ENCODE measurements at regions not wholly inside any gene's neighbourhood (a gene's known extent, or its start where the extent isn't known, plus 50 kb on each side); places are given as distances from the start of the nearest gene placed in this dataset.

DNA sequence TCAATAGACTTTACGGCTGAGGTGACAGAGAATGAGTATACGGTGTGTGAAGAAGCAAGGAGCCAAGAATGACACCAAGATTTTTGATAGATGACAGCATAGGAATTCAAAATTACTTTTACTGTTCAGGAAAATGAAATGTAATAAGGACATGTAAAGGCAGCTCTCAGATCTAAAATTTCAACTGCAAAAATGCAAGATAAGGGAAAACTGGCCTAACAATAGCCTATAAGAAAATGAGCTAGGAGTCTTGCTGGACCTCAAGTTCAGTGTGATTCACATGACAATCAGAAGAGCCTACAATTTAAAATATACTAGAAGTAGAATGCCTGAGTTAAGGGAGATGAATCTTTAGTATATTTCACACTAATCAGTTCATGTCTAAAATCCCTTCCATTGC, 102.0 kb downstream of the RPS29 start:
- DNase-seq = no peak
- Mint-ChIP-seq H3K4me3 (no peak overlapping the region), H3K36me3 (ENCODE audit: low read depth) (no peaks in the 10 kb centered on the region), H3K27ac (no peak overlapping the region), H3K9me3 (peaks cover 4% of the 10 kb centered on the region), H3K4me1 (ENCODE audit: low read depth) (peaks cover 13% of the 10 kb centered on the region), H3K27me3 (no peaks in the 10 kb centered on the region)

DNA sequence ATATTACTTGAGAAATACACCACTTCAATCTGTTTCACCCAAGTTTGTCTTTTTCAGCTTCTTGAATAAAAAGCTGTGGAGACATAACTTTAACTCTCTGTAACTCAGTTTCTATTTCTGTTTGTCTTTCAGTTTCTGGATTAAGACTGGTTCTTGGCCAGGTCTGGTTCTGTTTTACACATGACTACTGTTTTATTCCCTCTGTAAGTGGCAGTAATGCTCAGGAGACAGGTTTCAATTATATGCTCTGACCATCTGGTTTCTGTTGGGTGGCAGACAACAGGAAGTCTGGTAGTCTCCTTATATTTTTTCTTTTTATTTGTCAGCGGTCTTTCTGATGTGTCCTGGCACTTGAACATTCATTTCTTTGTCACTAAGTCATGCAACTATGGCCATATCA, 102.9 kb downstream of the RPS29 start:
- Mint-ChIP-seq H3K36me3 (ENCODE audit: low read depth) (no peaks in the 10 kb centered on the region), H3K27me3 (no peaks in the 10 kb centered on the region), H3K4me1 (ENCODE audit: low read depth) (peaks cover 13% of the 10 kb centered on the region), H3K9me3 (peaks cover 4% of the 10 kb centered on the region), H3K27ac (peak overlapping the region; percentile 3), H3K4me3 (no peak overlapping the region)
- no peak for DNase-seq

- no peaks in the 10 kb centered on the region for H3K27me3 Mint-ChIP-seq
- peaks cover 13% of the 10 kb centered on the region for H3K4me1 Mint-ChIP-seq (ENCODE audit: low read depth)
- DNase-seq = no peak
- H3K27ac Mint-ChIP-seq = no peak overlapping the region
- peaks cover 4% of the 10 kb centered on the region for H3K9me3 Mint-ChIP-seq
- H3K4me3 Mint-ChIP-seq = no peak overlapping the region
- H3K36me3 Mint-ChIP-seq (ENCODE audit: low read depth) = no peaks in the 10 kb centered on the region
Measured at GRCh38 chr14:49480979-49481498, 105.1 kb downstream of the RPS29 start.

DNA sequence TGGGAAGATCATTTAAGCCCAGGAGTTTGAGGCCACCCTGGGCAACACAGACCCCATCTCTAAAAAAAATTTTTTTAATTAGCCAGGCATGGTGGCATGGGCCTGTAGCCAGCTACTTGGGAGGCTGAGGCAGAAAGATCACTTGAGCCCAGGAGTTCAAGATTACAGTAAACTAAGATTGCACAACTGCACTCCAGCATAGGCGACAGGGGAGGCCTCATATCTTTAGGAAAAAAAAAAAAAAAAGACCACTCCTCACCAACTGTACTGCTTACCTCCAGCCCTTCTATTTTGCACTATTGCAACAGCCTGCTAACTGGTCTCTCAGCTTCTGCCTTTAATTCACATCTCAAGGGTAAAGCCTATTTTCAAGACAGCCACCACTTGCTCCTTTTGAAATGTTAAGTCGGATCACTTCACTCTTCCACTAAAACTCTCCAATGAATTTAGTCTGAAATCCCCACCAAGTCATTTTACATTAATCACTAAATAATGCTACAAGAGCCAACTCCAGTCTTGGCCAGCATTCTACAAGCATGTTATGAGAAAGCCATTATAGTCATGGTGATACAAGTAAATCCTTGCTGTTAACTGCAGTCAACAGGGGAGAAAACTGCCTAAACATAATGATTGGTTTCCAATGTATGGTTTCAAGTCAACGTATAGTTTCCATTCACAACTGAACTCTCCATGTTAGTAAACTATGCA, 106.0 kb downstream of the RPS29 start:
- Mint-ChIP-seq H3K4me1 (ENCODE audit: low read depth) (peaks cover 13% of the 10 kb centered on the region), H3K9me3 (peaks cover 4% of the 10 kb centered on the region), H3K27me3 (no peaks in the 10 kb centered on the region), H3K4me3 (no peak overlapping the region), H3K36me3 (ENCODE audit: low read depth) (no peaks in the 10 kb centered on the region), H3K27ac (no peak overlapping the region)
- DNase-seq = no peak

DNA sequence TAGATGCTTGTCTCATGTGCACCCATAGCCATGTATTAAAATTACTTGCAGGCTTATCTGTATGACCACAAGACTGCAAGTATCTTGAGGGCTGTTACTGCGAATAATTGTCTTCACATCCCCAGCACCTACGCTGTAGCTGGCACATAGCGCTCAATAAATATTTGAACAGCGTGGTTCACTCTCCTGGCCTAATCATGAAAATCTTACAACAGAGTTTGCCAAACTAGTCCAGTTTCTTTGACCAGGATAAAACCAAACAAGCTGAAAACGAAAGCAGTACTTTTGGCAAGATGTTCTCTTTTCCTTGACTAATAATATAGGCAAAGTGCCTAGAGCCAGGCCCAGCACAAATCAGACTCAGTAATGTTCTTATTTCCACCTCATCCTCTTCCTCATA, 106.7 kb downstream of the RPS29 start:
- Mint-ChIP-seq H3K27me3 (no peaks in the 10 kb centered on the region), H3K36me3 (ENCODE audit: low read depth) (no peaks in the 10 kb centered on the region), H3K27ac (no peak overlapping the region), H3K4me1 (ENCODE audit: low read depth) (peaks cover 13% of the 10 kb centered on the region), H3K4me3 (no peak overlapping the region), H3K9me3 (peaks cover 4% of the 10 kb centered on the region)
- DNase-seq = no peak

DNA sequence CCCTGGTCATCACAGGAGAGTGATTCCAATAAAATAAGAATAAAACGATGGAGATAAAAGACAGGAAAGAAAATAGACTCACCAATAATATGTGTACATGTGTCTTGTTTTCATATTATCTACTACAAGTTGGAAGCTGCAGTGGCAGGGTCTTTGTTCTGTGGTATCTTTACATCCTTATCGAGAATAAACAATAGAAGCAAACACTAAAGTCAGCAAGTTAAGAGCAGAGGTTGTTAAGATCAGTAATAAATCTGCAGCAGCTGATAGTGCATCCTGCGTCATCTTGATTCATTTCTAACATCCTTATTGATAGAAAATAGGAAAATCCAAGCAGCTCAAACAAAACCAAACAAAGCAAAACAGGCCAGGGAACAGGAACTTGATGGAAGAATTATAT, 107.4 kb downstream of the RPS29 start:
- Mint-ChIP-seq H3K9me3 (peaks cover 4% of the 10 kb centered on the region), H3K4me1 (ENCODE audit: low read depth) (peaks cover 12% of the 10 kb centered on the region), H3K27ac (no peak overlapping the region), H3K27me3 (no peaks in the 10 kb centered on the region), H3K36me3 (ENCODE audit: low read depth) (no peaks in the 10 kb centered on the region), H3K4me3 (no peak overlapping the region)
- DNase-seq = no peak

- Mint-ChIP-seq H3K4me3 (no peak overlapping the region), H3K27ac (no peak overlapping the region), H3K36me3 (ENCODE audit: low read depth) (no peaks in the 10 kb centered on the region)
Measured at GRCh38 chr14:49467091-49467490, 119.1 kb downstream of the RPS29 start.

GRCh38 chr14:49464885-49465284, 121.3 kb downstream of the RPS29 start:
- Mint-ChIP-seq H3K9me3 (no peaks in the 10 kb centered on the region), H3K4me3 (no peak overlapping the region), H3K4me1 (ENCODE audit: low read depth) (no peaks in the 10 kb centered on the region), H3K36me3 (ENCODE audit: low read depth) (no peaks in the 10 kb centered on the region), H3K27me3 (peaks cover 16% of the 10 kb centered on the region), H3K27ac (no peak overlapping the region)
- no peak for DNase-seq

More at GRCh38 chr14:49467091-49467490, 119.1 kb downstream of the RPS29 start:
- Mint-ChIP-seq H3K9me3 (no peaks in the 10 kb centered on the region), H3K27me3 (peaks cover 16% of the 10 kb centered on the region), H3K4me1 (ENCODE audit: low read depth) (no peaks in the 10 kb centered on the region)
- DNase-seq = no peak

- Mint-ChIP-seq H3K27ac (no peak overlapping the region), H3K36me3 (ENCODE audit: low read depth) (no peaks in the 10 kb centered on the region), H3K4me1 (ENCODE audit: low read depth) (no peaks in the 10 kb centered on the region), H3K9me3 (no peaks in the 10 kb centered on the region), H3K4me3 (no peak overlapping the region), H3K27me3 (peaks cover 7% of the 10 kb centered on the region)
- no peak for DNase-seq
Measured at GRCh38 chr14:49463146-49463545, 123.0 kb downstream of the RPS29 start.

DNA sequence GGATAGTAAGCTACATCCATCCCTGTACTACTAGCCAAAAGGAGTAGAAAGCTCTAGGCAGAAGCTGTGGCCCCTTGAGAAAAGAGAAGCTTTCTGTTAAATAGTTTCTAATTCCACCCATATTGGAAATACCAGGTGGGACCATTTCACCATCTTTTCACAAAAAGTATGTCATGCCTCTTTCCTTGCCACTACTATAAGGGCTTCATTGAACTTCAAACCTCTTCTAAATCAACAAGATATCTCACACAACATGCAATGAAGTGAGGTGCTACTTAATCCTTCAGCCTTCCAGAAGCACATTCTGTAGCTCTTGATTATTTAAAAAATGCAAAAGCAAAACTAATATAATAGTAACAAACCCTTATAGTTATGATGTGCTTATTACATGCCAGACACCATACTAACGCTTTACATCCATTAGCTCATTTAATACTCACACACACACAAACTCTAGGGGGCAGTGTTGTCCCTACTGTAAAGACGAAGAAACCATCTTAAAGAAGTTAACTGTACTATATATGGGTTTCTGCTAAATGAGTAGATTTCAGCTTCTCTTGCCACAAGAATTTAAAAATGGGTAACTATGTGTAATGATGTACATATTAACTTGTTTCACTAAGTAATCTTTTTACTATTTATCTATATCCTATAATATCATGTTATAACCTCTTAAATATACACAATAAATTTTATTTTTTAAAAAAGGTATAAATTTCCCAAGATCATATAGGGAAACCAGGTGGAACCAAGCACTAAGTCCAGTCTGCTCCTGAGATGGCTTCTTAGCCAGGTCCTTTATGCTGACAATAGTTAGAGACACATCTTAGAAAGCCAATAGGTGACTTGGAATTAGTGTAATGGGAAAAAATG, 124.4 kb downstream of the RPS29 start:
- Mint-ChIP-seq H3K36me3 (ENCODE audit: low read depth) (no peaks in the 10 kb centered on the region), H3K27ac (no peak overlapping the region), H3K4me3 (no peak overlapping the region), H3K9me3 (no peaks in the 10 kb centered on the region), H3K4me1 (ENCODE audit: low read depth) (no peaks in the 10 kb centered on the region), H3K27me3 (peaks cover 3% of the 10 kb centered on the region)
- DNase-seq = no peak

DNA sequence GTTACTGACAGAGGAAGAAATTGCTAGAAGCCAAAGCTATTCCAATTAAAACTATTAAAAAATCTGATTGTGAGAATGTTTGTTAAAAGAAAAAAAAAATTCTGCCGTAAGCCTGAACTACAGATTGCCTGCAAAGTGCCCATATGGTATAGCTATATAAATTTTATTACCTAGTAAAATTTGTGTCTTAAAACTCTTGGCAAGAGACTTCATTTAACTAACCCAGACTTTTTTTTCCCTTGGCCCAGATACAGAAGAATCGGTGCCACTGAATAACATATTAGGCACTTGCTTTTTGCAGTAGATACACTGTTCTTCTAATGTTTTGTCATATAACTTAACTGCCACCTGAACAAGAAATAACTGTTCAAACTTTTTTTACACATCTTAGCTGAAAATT, 125.5 kb downstream of the RPS29 start:
- Mint-ChIP-seq H3K36me3 (ENCODE audit: low read depth) (no peaks in the 10 kb centered on the region), H3K27ac (no peak overlapping the region), H3K4me3 (no peak overlapping the region), H3K9me3 (no peaks in the 10 kb centered on the region), H3K27me3 (peaks cover 3% of the 10 kb centered on the region), H3K4me1 (ENCODE audit: low read depth) (no peaks in the 10 kb centered on the region)
- DNase-seq = no peak

- Mint-ChIP-seq H3K4me1 (ENCODE audit: low read depth) (no peaks in the 10 kb centered on the region), H3K36me3 (ENCODE audit: low read depth) (no peaks in the 10 kb centered on the region), H3K9me3 (no peaks in the 10 kb centered on the region), H3K27ac (no peak overlapping the region), H3K4me3 (no peak overlapping the region), H3K27me3 (peaks cover 9% of the 10 kb centered on the region)
- no peak for DNase-seq
Measured at GRCh38 chr14:49456589-49456988, 129.6 kb downstream of the RPS29 start.

- peaks cover 13% of the 10 kb centered on the region for H3K27me3 Mint-ChIP-seq
- H3K4me1 Mint-ChIP-seq (ENCODE audit: low read depth) = no peaks in the 10 kb centered on the region
- DNase-seq = no peak
- peaks cover 5% of the 10 kb centered on the region for H3K9me3 Mint-ChIP-seq
- no peak overlapping the region for H3K27ac Mint-ChIP-seq
- H3K36me3 Mint-ChIP-seq (ENCODE audit: low read depth) = no peaks in the 10 kb centered on the region
- H3K4me3 Mint-ChIP-seq = no peak overlapping the region
Measured at GRCh38 chr14:49451938-49452337, 134.2 kb downstream of the RPS29 start.

GRCh38 chr14:49449749-49450148, 136.4 kb downstream of the RPS29 start:
- Mint-ChIP-seq H3K4me1 (ENCODE audit: low read depth) (no peaks in the 10 kb centered on the region), H3K27ac (no peak overlapping the region), H3K27me3 (peaks cover 22% of the 10 kb centered on the region), H3K36me3 (ENCODE audit: low read depth) (no peaks in the 10 kb centered on the region), H3K4me3 (no peak overlapping the region), H3K9me3 (peaks cover 5% of the 10 kb centered on the region)
- DNase-seq = no peak

DNA sequence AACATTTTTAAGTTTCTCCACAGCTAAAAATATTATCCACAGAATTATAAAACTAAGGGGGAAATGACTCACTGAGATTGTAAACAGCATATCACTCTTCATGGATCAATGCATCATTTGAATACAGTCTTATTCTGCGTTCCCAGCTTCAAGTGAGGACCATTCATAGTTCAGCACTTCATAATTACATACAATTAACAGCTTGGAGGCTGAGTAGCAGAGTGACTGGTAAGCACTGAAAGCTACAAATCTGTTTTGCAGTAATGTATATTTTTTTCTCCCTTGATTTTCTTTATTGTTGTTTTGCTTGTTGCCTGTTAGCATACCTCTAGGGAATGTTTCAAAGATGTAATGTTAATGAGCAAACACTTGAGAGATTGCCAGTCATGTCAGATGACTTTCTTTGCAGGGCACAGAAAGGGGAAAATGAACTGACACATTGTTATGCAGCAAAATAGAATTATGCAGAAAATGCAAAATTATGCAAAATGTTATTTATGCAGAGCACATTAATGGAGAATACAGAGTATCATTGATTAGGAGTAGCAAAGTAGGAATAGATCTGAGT, 138.6 kb downstream of the RPS29 start:
- H3K4me3 Mint-ChIP-seq = no peak overlapping the region
- H3K27me3 Mint-ChIP-seq = peaks cover 23% of the 10 kb centered on the region

More for the DNA sequence above, 138.6 kb downstream of the RPS29 start:
- Mint-ChIP-seq H3K36me3 (ENCODE audit: low read depth) (no peaks in the 10 kb centered on the region), H3K27ac (no peak overlapping the region), H3K9me3 (peaks cover 5% of the 10 kb centered on the region), H3K4me1 (ENCODE audit: low read depth) (no peaks in the 10 kb centered on the region)
- DNase-seq = no peak
